ENCODE measurements at regions not wholly inside any gene's neighbourhood (a gene's known extent, or its start where the extent isn't known, plus 50 kb on each side); places are given as distances from the start of the nearest gene placed in this dataset.

GRCh38 chr6:45757443-45758130 is 258.1 kb downstream of the CLIC5 start:
- WGBS: 92% methylated on average over 3 of the region's 3 CpGs
- intact Hi-C loops (cut with DNase I): no loop called here
- Histone ChIP-seq H3K4me3 (no peak overlapping the region), H3K27me3 (replicated peaks; ENCODE audit: insufficient read depth) (no peaks in the 10 kb centered on the region), H3K36me3 (no peaks in the 10 kb centered on the region), H3K4me1 (replicated peaks) (no peaks in the 10 kb centered on the region), H3K27ac (no peak overlapping the region), H3K9me3 (no peaks in the 10 kb centered on the region)
- TF ChIP-seq, protein P1, sequence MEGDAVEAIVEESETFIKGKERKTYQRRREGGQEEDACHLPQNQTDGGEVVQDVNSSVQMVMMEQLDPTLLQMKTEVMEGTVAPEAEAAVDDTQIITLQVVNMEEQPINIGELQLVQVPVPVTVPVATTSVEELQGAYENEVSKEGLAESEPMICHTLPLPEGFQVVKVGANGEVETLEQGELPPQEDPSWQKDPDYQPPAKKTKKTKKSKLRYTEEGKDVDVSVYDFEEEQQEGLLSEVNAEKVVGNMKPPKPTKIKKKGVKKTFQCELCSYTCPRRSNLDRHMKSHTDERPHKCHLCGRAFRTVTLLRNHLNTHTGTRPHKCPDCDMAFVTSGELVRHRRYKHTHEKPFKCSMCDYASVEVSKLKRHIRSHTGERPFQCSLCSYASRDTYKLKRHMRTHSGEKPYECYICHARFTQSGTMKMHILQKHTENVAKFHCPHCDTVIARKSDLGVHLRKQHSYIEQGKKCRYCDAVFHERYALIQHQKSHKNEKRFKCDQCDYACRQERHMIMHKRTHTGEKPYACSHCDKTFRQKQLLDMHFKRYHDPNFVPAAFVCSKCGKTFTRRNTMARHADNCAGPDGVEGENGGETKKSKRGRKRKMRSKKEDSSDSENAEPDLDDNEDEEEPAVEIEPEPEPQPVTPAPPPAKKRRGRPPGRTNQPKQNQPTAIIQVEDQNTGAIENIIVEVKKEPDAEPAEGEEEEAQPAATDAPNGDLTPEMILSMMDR (IDR thresholded peaks at IDR 0.05): no peak
- TF ChIP-seq POLR2A (IDR thresholded peaks at IDR 0.05) (no peak), POLR2AphosphoS5 (IDR thresholded peaks at IDR 0.05) (no peak)
- DNase-seq (ENCODE audit: low spot score): no peak

DNA sequence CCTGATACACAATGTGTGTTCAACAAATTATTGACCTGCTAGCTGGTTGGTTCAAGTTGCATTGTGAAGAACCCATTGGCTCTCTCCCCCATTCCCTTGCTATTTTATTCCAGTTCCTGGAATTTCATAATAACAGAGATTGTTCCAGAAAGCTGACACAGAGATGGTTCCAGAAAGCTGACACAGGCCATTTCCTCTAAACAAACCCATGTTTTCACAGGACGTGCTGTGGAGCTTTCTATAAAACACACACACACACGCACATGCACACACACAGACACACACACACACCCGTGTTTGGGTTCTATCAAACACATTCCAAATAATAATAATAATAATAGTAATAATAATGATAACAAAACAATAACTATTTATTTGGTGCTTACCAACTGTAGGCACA is 259.1 kb downstream of the CLIC5 start:
- H3K4me3 ChIP-seq: no peak overlapping the region
- H3K4me1 ChIP-seq (replicated peaks): no peaks in the 10 kb centered on the region
- H3K27me3 ChIP-seq (replicated peaks; ENCODE audit: insufficient read depth): no peaks in the 10 kb centered on the region
- no peak for DNase-seq (ENCODE audit: low spot score)
- WGBS: 70% methylated on average over 3 of the region's 3 CpGs
- H3K27ac ChIP-seq: no peak overlapping the region
- no peaks in the 10 kb centered on the region for H3K36me3 ChIP-seq
- H3K9me3 ChIP-seq: no peaks in the 10 kb centered on the region
- intact Hi-C loops (cut with DNase I): no loop called here
- TF ChIP-seq POLR2A (IDR thresholded peaks at IDR 0.05) (no peak), POLR2AphosphoS5 (IDR thresholded peaks at IDR 0.05) (no peak)
- TF ChIP-seq, protein P1 (IDR thresholded peaks at IDR 0.05): no peak

DNA sequence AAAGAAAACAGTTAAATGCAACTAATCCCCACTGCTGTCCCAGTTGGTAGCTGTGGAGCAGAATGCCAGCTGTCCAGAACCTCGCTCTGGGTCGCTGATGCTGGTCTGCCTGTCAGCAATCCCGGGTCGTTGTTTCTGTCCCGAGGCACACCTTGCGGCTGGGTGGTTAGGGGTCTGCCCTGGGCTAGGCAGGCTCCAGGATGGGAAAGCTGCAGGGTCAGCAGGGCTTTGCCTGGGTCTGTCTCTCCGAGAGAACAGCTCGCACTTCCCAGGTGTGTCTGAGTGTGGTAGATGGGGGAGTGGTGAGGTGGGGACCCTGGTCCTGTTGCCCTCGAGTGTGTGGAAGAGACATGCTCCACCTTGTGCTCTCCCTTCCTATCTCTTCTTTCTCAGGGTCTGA is 261.2 kb downstream of the CLIC5 start:
- Histone ChIP-seq H3K27me3 (replicated peaks; ENCODE audit: insufficient read depth) (no peaks in the 10 kb centered on the region), H3K4me1 (replicated peaks) (no peaks in the 10 kb centered on the region), H3K9me3 (no peaks in the 10 kb centered on the region), H3K27ac (no peak overlapping the region), H3K4me3 (no peak overlapping the region), H3K36me3 (no peaks in the 10 kb centered on the region)
- WGBS: 84% methylated on average over 9 of the region's 9 CpGs
- no peak for DNase-seq (ENCODE audit: low spot score)
- intact Hi-C loops (cut with DNase I): no loop called here
- TF ChIP-seq, protein P1 (IDR thresholded peaks at IDR 0.05): no peak
- TF ChIP-seq POLR2AphosphoS5 (IDR thresholded peaks at IDR 0.05) (no peak), POLR2A (IDR thresholded peaks at IDR 0.05) (no peak)

DNA sequence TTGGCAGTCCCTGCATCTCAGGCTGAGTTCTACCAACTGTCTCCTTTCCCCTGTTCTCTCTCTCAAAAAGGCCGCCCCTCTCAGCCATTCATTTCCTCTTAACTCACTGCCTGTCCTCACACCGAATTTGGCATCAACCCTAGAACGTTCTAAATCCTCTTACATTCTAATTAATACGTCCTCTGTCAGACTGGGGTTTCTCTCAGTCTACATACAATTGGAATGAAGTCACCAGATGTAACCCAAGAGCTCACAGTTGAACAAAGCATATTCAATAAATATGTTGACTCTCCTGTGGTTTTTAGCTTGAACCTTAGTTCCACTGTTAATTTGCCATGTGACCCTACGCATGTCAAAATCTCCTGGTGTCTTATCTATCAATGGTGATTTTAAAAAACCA is 269.6 kb downstream of the CLIC5 start:
- no peak overlapping the region for H3K27ac ChIP-seq
- WGBS: 42% methylated on average over 5 of the region's 5 CpGs

More for the DNA sequence above, 269.6 kb downstream of the CLIC5 start:
- Histone ChIP-seq H3K4me1 (replicated peaks) (no peaks in the 10 kb centered on the region), H3K4me3 (no peak overlapping the region), H3K36me3 (no peaks in the 10 kb centered on the region), H3K9me3 (no peaks in the 10 kb centered on the region), H3K27me3 (replicated peaks; ENCODE audit: insufficient read depth) (no peaks in the 10 kb centered on the region)
- intact Hi-C loops (cut with DNase I): no loop called here
- DNase-seq (ENCODE audit: low spot score): no peak
- TF ChIP-seq, protein P1 (IDR thresholded peaks at IDR 0.05): no peak
- no peak for TF ChIP-seq POLR2AphosphoS5 (IDR thresholded peaks at IDR 0.05)
- no peak for TF ChIP-seq POLR2A (IDR thresholded peaks at IDR 0.05)

Measured in prostate gland (tissue), 2 donors.